Astrocyte (in vitro differentiated cells and primary cell): ENCODE measurements at regions not wholly inside any gene's neighbourhood (a gene's known extent, or its start where the extent isn't known, plus 50 kb on each side); places are given as distances from the start of the nearest gene placed in this dataset.

Experiments
- DNase-seq: peaks from one replicate; pipeline ENCODE4 v3.0.0-alpha.2; 2010; ENCODE audit warnings: low read depth
- FAIRE-seq: peaks from 2 replicates; lab custom pipeline; 2011; peaks lifted over from hg19 to GRCh38; lab: Jason Lieb, UNC
- H2AFZ ChIP-seq: 2 replicates; pipeline ENCODE4 v1.6.0; 2012; ENCODE audit warnings: low read depth, low read length, inconsistent platforms
- H3K27ac ChIP-seq: 2 replicates; pipeline ENCODE4 v1.5.1; 2011; ENCODE audit warnings: low read depth, low read length, inconsistent platforms
- H3K27me3 ChIP-seq: 2 replicates; pipeline ENCODE4 v1.6.0; 2011; ENCODE audit warnings: low read length, inconsistent platforms; ENCODE audit not compliant: insufficient read depth
- H3K36me3 ChIP-seq: 2 replicates; pipeline ENCODE4 v1.5.1; 2011; ENCODE audit warnings: low read length, inconsistent platforms; ENCODE audit not compliant: insufficient read depth
- H3K4me1 ChIP-seq: 2 replicates; pipeline ENCODE4 v1.5.1; 2011; ENCODE audit warnings: low read length, inconsistent platforms; ENCODE audit not compliant: insufficient read depth
- H3K4me2 ChIP-seq: 2 replicates; pipeline ENCODE4 v1.6.0; 2012; ENCODE audit warnings: low read length, inconsistent platforms
- H3K4me3 ChIP-seq: 2 replicates; pipeline ENCODE4 v1.5.1; 2011; ENCODE audit warnings: low read depth, mild to moderate bottlenecking, low read length, inconsistent platforms; ENCODE audit not compliant: insufficient read depth
- H3K79me2 ChIP-seq: 2 replicates; pipeline ENCODE4 v1.6.0; 2012; ENCODE audit warnings: mild to moderate bottlenecking, low read length, inconsistent platforms; ENCODE audit not compliant: insufficient read depth
- H3K9ac ChIP-seq: 2 replicates; pipeline ENCODE4 v1.6.0; 2012; ENCODE audit warnings: mild to moderate bottlenecking, low read length, inconsistent platforms
- H3K9me3 ChIP-seq: 2 replicates; pipeline ENCODE4 v1.5.1; 2012; ENCODE audit warnings: low read depth, mild to moderate bottlenecking, low read length, inconsistent platforms; ENCODE audit not compliant: insufficient read depth
- H4K20me1 ChIP-seq: 2 replicates; pipeline ENCODE4 v1.6.0; 2012; ENCODE audit warnings: low read length, inconsistent platforms; ENCODE audit not compliant: insufficient read depth
- H3K27ac Mint-ChIP-seq: one replicate; pipeline ENCODE4 v1.8.0; 2021; ENCODE audit warnings: mild to moderate bottlenecking, mixed read lengths; ENCODE audit not compliant: unreplicated experiment
- H3K27me3 Mint-ChIP-seq: one replicate; pipeline ENCODE4 v1.8.0; 2021; ENCODE audit warnings: low read depth, mixed read lengths; ENCODE audit not compliant: unreplicated experiment
- H3K36me3 Mint-ChIP-seq: one replicate; pipeline ENCODE4 v1.8.0; 2021; ENCODE audit warnings: low read depth, mixed read lengths; ENCODE audit not compliant: unreplicated experiment
- H3K4me1 Mint-ChIP-seq: one replicate; pipeline ENCODE4 v1.8.0; 2021; ENCODE audit warnings: low read depth, mixed read lengths; ENCODE audit not compliant: unreplicated experiment
- H3K4me3 Mint-ChIP-seq: one replicate; pipeline ENCODE4 v1.8.0; 2021; ENCODE audit warnings: mild to moderate bottlenecking, moderate library complexity, mixed read lengths; ENCODE audit not compliant: unreplicated experiment
- H3K9me3 Mint-ChIP-seq: one replicate; pipeline ENCODE4 v1.8.0; 2021; ENCODE audit warnings: mild to moderate bottlenecking, mixed read lengths; ENCODE audit not compliant: unreplicated experiment
- CTCF ChIP-seq: IDR thresholded peaks from 2 replicates; pipeline ENCODE4 v1.5.1; 2011; ENCODE audit warnings: low read depth, mild to moderate bottlenecking, inconsistent platforms, low read length, moderate library complexity; ENCODE audit not compliant: insufficient read depth
- EZH2 ChIP-seq: IDR thresholded peaks from 2 replicates; pipeline ENCODE4 v1.6.1; 2012; ENCODE audit warnings: mild to moderate bottlenecking, low read length, inconsistent platforms; ENCODE audit not compliant: insufficient read depth

- FAIRE-seq, result no peak
- no peak for DNase-seq
- Mint-ChIP-seq H3K36me3 (no peaks in the 10 kb centered on the region), H3K9me3 (no peaks in the 10 kb centered on the region), H3K27me3 (no peaks in the 10 kb centered on the region), H3K4me1 (peaks cover 12% of the 10 kb centered on the region), H3K4me3 (no peak overlapping the region), H3K27ac (no peak overlapping the region)
- Histone ChIP-seq H3K27ac (no peak overlapping the region), H3K4me2 (no peak overlapping the region), H3K4me1 (no peaks in the 10 kb centered on the region), H3K9ac (no peak overlapping the region), H2AFZ (no peak overlapping the region), H3K79me2 (no peaks in the 10 kb centered on the region), H3K36me3 (no peaks in the 10 kb centered on the region), H3K4me3 (no peak overlapping the region), H4K20me1 (no peaks in the 10 kb centered on the region), H3K9me3 (no peaks in the 10 kb centered on the region), H3K27me3 (no peaks in the 10 kb centered on the region)
- no peak for TF ChIP-seq EZH2
- TF ChIP-seq CTCF, result no peak
These were observed 1818.9 kb upstream of the FLRT2 start for GRCh38 chr14:83711046-83711445.

- Mint-ChIP-seq H3K27me3 (no peaks in the 10 kb centered on the region), H3K27ac (no peak overlapping the region), H3K4me1 (peaks cover 2% of the 10 kb centered on the region), H3K9me3 (no peaks in the 10 kb centered on the region), H3K4me3 (no peak overlapping the region), H3K36me3 (no peaks in the 10 kb centered on the region)
- Histone ChIP-seq H3K4me3 (no peak overlapping the region), H3K9ac (no peak overlapping the region), H3K27ac (no peak overlapping the region), H3K4me2 (no peak overlapping the region), H3K9me3 (no peaks in the 10 kb centered on the region), H3K4me1 (no peaks in the 10 kb centered on the region), H3K79me2 (no peaks in the 10 kb centered on the region), H3K36me3 (no peaks in the 10 kb centered on the region), H3K27me3 (no peaks in the 10 kb centered on the region), H4K20me1 (no peaks in the 10 kb centered on the region), H2AFZ (no peak overlapping the region)
- FAIRE-seq (no peak), DNase-seq (no peak)
- TF ChIP-seq CTCF (no peak), EZH2 (no peak)
These were observed 1817.4 kb upstream of the FLRT2 start for GRCh38 chr14:83712418-83713129.

GRCh38 chr14:83713732-83714131, 1816.2 kb upstream of the FLRT2 start:
- H3K79me2 ChIP-seq, result no peaks in the 10 kb centered on the region
- H3K27ac ChIP-seq, result no peak overlapping the region
- H3K9me3 ChIP-seq, result no peaks in the 10 kb centered on the region
- H4K20me1 ChIP-seq, result no peaks in the 10 kb centered on the region
- H3K4me1 ChIP-seq, result no peaks in the 10 kb centered on the region
- H3K9ac ChIP-seq, result no peak overlapping the region
- no peak overlapping the region for H3K4me3 Mint-ChIP-seq
- H3K4me2 ChIP-seq, result no peak overlapping the region
- no peaks in the 10 kb centered on the region for H3K36me3 ChIP-seq
- no peak overlapping the region for H3K27ac Mint-ChIP-seq
- H3K4me1 Mint-ChIP-seq, result peaks cover 2% of the 10 kb centered on the region
- FAIRE-seq (no peak), DNase-seq (no peak)
- H3K27me3 ChIP-seq, result no peaks in the 10 kb centered on the region
- H3K9me3 Mint-ChIP-seq, result no peaks in the 10 kb centered on the region
- H3K4me3 ChIP-seq, result no peak overlapping the region
- H3K36me3 Mint-ChIP-seq, result no peaks in the 10 kb centered on the region
- no peaks in the 10 kb centered on the region for H3K27me3 Mint-ChIP-seq
- no peak for TF ChIP-seq CTCF
- no peak for TF ChIP-seq EZH2
- H2AFZ ChIP-seq, result no peak overlapping the region
